ENCODE measurements at regions not wholly inside any gene's neighbourhood (a gene's known extent, or its start where the extent isn't known, plus 50 kb on each side); places are given as distances from the start of the nearest gene placed in this dataset.
"Not testable (repeated sequence)": the region's sequence is repeated elsewhere in the genome, so short reads cannot be mapped to it uniquely, and the experiment has no call there.

- Histone ChIP-seq H3K27ac (ENCODE audit: low read length) (no peak overlapping the region), H3K4me1 (ENCODE audit: control insufficient read depth, insufficient read depth, low read length) (no peaks in the 10 kb centered on the region), H3K36me3 (ENCODE audit: control insufficient read depth, insufficient read depth, low read length) (no peaks in the 10 kb centered on the region), H3K9me3 (ENCODE audit: control insufficient read depth, insufficient read depth, low read depth, low read length) (no peaks in the 10 kb centered on the region), H3K27me3 (ENCODE audit: control insufficient read depth, insufficient read depth, low read length) (no peaks in the 10 kb centered on the region), H3K4me3 (ENCODE audit: low read depth in 2 of 2, low read length in 2 of 2) (no peak overlapping the region)
- no peak for DNase-seq (ENCODE audit: low read depth, low spot score)
- in situ Hi-C loops (cut with HindIII; ENCODE audit: low pct_unique_long_range_greater_than_20kb, low sequenced_read_pairs) = no loop called here
- intact Hi-C loops (cut with micrococcal nuclease; ENCODE audit: unreplicated experiment) = no loop called here
- ChIA-PET POLR2A (no interaction called here), CTCF (no interaction called here)
- no peak for TF ChIP-seq SIN3A (IDR thresholded peaks at IDR 0.05; ENCODE audit: borderline replicate concordance, insufficient read depth, low read depth, low read length)
- TF ChIP-seq, protein P1, sequence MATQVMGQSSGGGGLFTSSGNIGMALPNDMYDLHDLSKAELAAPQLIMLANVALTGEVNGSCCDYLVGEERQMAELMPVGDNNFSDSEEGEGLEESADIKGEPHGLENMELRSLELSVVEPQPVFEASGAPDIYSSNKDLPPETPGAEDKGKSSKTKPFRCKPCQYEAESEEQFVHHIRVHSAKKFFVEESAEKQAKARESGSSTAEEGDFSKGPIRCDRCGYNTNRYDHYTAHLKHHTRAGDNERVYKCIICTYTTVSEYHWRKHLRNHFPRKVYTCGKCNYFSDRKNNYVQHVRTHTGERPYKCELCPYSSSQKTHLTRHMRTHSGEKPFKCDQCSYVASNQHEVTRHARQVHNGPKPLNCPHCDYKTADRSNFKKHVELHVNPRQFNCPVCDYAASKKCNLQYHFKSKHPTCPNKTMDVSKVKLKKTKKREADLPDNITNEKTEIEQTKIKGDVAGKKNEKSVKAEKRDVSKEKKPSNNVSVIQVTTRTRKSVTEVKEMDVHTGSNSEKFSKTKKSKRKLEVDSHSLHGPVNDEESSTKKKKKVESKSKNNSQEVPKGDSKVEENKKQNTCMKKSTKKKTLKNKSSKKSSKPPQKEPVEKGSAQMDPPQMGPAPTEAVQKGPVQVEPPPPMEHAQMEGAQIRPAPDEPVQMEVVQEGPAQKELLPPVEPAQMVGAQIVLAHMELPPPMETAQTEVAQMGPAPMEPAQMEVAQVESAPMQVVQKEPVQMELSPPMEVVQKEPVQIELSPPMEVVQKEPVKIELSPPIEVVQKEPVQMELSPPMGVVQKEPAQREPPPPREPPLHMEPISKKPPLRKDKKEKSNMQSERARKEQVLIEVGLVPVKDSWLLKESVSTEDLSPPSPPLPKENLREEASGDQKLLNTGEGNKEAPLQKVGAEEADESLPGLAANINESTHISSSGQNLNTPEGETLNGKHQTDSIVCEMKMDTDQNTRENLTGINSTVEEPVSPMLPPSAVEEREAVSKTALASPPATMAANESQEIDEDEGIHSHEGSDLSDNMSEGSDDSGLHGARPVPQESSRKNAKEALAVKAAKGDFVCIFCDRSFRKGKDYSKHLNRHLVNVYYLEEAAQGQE (IDR thresholded peaks at IDR 0.05; ENCODE audit: insufficient read depth in 1 of 2, low read depth in 2 of 2, low read length in 1 of 2) = 0 out of 4 replicates have a peak, but pooled peaks of 1 of the 2 experiments have one; percentile 30
- no TSS peak for BruUV-seq (replicated peaks)
- ATAC-seq = no peak
Observed at GRCh38 chr9:24986331-24986730, 440.6 kb upstream of the IZUMO3 start.

- H3K27me3 ChIP-seq (ENCODE audit: control insufficient read depth, insufficient read depth, low read length); H3K9me3 ChIP-seq (ENCODE audit: control insufficient read depth, insufficient read depth, low read depth, low read length); ATAC-seq; BruUV-seq (replicated peaks); H3K4me3 ChIP-seq (ENCODE audit: low read depth in 2 of 2, low read length in 2 of 2); H3K27ac ChIP-seq (ENCODE audit: low read length); CTCF ChIA-PET; intact Hi-C loops (cut with micrococcal nuclease; ENCODE audit: unreplicated experiment); POLR2A ChIA-PET; DNase-seq (ENCODE audit: low read depth, low spot score); H3K4me1 ChIP-seq (ENCODE audit: control insufficient read depth, insufficient read depth, low read length); H3K36me3 ChIP-seq (ENCODE audit: control insufficient read depth, insufficient read depth, low read length); in situ Hi-C loops (cut with HindIII; ENCODE audit: low pct_unique_long_range_greater_than_20kb, low sequenced_read_pairs): not testable (repeated sequence)
Observed at GRCh38 chr9:24970780-24971179, 425.1 kb upstream of the IZUMO3 start.

DNA sequence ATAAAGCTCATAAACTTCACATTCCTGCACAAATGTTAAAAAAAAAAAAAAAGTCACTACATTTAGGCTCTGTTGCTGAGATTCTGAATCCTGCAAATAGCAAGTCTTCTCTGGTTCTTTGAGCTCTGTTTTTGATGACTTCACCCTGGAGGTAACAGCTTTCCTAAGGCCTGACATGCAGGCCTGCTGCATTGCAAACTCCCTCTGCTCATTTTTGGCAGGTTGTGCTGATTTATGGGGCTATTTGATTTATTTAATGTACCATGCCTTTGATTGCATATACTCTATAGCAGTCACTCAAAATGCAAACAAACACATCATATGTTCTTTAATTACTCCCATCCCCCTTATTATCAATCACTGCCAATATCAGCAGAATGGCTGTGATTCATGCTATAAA is 416.1 kb upstream of the IZUMO3 start:
- CTCF ChIA-PET = no interaction called here
- DNase-seq (ENCODE audit: low read depth, low spot score) = no peak
- POLR2A ChIA-PET = no interaction called here
- intact Hi-C loops (cut with micrococcal nuclease; ENCODE audit: unreplicated experiment) (no loop called here), in situ Hi-C loops (cut with HindIII; ENCODE audit: low pct_unique_long_range_greater_than_20kb, low sequenced_read_pairs) (no loop called here)
- no peak overlapping the region for H3K27ac ChIP-seq (ENCODE audit: low read length)
- no peak for ATAC-seq
- H3K4me3 ChIP-seq (ENCODE audit: low read depth in 2 of 2, low read length in 2 of 2) = no peak overlapping the region
- TF ChIP-seq SIN3A (IDR thresholded peaks at IDR 0.05; ENCODE audit: borderline replicate concordance, insufficient read depth, low read depth, low read length) = no peak
- no peak for TF ChIP-seq POLR2AphosphoS5 (IDR thresholded peaks at IDR 0.05; ENCODE audit: low read depth, low read length)
- TF ChIP-seq, protein P1 (IDR thresholded peaks at IDR 0.05; ENCODE audit: insufficient read depth in 1 of 2, low read depth in 2 of 2, low read length in 1 of 2) = no peak
- no peak for TF ChIP-seq CTCF (IDR thresholded peaks at IDR 0.05)
- TF ChIP-seq TCF7L2 (IDR thresholded peaks at IDR 0.05; ENCODE audit: low read depth, low read length) = no peak
- no peaks in the 10 kb centered on the region for H3K36me3 ChIP-seq (ENCODE audit: control insufficient read depth, insufficient read depth, low read length)
- H3K9me3 ChIP-seq (ENCODE audit: control insufficient read depth, insufficient read depth, low read depth, low read length) = no peaks in the 10 kb centered on the region
- BruUV-seq (replicated peaks) = no TSS peak
- H3K4me1 ChIP-seq (ENCODE audit: control insufficient read depth, insufficient read depth, low read length) = no peaks in the 10 kb centered on the region
- no peaks in the 10 kb centered on the region for H3K27me3 ChIP-seq (ENCODE audit: control insufficient read depth, insufficient read depth, low read length)
